Embryonic facial prominence (tissue), 1 donor: ENCODE measurements at regions not wholly inside any gene's neighbourhood (a gene's known extent, or its start where the extent isn't known, plus 50 kb on each side); places are given as distances from the start of the nearest gene placed in this dataset.

Experiments used
- DNase-seq: peaks from one replicate; pipeline ENCODE4 v3.0.0-alpha.2; 2016; ENCODE audit errors: extremely low spot score

- no peak for DNase-seq
These were observed 151.4 kb upstream of the ETV3 start for GRCh38 chr1:157289424-157290105.

GRCh38 chr1:157288996-157289395 lies 150.8 kb upstream of the ETV3 start:
- DNase-seq, result no peak

GRCh38 chr1:157288492-157288891 lies 150.3 kb upstream of the ETV3 start:
- DNase-seq, result no peak

- DNase-seq, result no peak
These were observed 149.8 kb upstream of the ETV3 start for GRCh38 chr1:157288006-157288405.

GRCh38 chr1:157287462-157287861 lies 149.3 kb upstream of the ETV3 start:
- DNase-seq, result no peak

GRCh38 chr1:157286646-157287420 lies 148.6 kb upstream of the ETV3 start:
- no peak for DNase-seq

GRCh38 chr1:157286096-157286495 lies 147.9 kb upstream of the ETV3 start:
- DNase-seq, result no peak

GRCh38 chr1:157284451-157284850 lies 146.3 kb upstream of the ETV3 start:
- no peak for DNase-seq

GRCh38 chr1:157279802-157280140 lies 141.6 kb upstream of the ETV3 start:
- no peak for DNase-seq

- DNase-seq, result no peak
These were observed 141.1 kb upstream of the ETV3 start for GRCh38 chr1:157279138-157279801.

- DNase-seq, result no peak
These were observed 140.4 kb upstream of the ETV3 start for GRCh38 chr1:157278383-157279137.

GRCh38 chr1:157277913-157278312 lies 139.7 kb upstream of the ETV3 start:
- DNase-seq, result no peak

GRCh38 chr1:157277281-157277680 lies 139.1 kb upstream of the ETV3 start:
- DNase-seq, result no peak

GRCh38 chr1:157274698-157275534 lies 136.7 kb upstream of the ETV3 start:
- no peak for DNase-seq

GRCh38 chr1:157272729-157273524 lies 134.7 kb upstream of the ETV3 start:
- no peak for DNase-seq

GRCh38 chr1:157272264-157272663 lies 134.1 kb upstream of the ETV3 start:
- DNase-seq, result no peak

- no peak for DNase-seq
These were observed 132.6 kb upstream of the ETV3 start for GRCh38 chr1:157270705-157271274.

GRCh38 chr1:157269656-157270375 lies 131.6 kb upstream of the ETV3 start:
- no peak for DNase-seq

- DNase-seq, result no peak
These were observed 124.7 kb upstream of the ETV3 start for GRCh38 chr1:157262891-157263290.
